K562 (cell line): ENCODE measurements at regions not wholly inside any gene's neighbourhood (a gene's known extent, or its start where the extent isn't known, plus 50 kb on each side); places are given as distances from the start of the nearest gene placed in this dataset.

ENCODE experiments used
- NCOA1 ChIP-seq: fragments of 450-650 bp; IDR thresholded peaks from 2 replicates; pipeline ENCODE4 v1.6.1; 2016; ENCODE audit warnings: low read depth
- POLR2AphosphoS5 ChIP-seq: IDR thresholded peaks from 2 replicates; pipeline ENCODE4 v1.6.1; 2011; ENCODE audit warnings: mild to moderate bottlenecking, low read depth, low read length, moderate library complexity; ENCODE audit not compliant: control insufficient read depth, insufficient read depth
- TF ChIP-seq, protein P1 (sequence below), 2 experiments: fragments of 450-650 bp; IDR thresholded peaks; 2 replicates each; pipeline ENCODE4 v1.6.1; 2016; ENCODE audit warnings: mild to moderate bottlenecking in 2 of 2, borderline replicate concordance in 1 of 2, low read depth in 1 of 2, moderate library complexity in 1 of 2
- TF ChIP-seq, protein P2 (sequence below): fragments of 250-450 bp; sonication (Bioruptor Pico); IDR thresholded peaks from 2 replicates; pipeline ENCODE4 v1.4.0; 2020; ENCODE audit warnings: mild to moderate bottlenecking, moderate library complexity

DNA sequence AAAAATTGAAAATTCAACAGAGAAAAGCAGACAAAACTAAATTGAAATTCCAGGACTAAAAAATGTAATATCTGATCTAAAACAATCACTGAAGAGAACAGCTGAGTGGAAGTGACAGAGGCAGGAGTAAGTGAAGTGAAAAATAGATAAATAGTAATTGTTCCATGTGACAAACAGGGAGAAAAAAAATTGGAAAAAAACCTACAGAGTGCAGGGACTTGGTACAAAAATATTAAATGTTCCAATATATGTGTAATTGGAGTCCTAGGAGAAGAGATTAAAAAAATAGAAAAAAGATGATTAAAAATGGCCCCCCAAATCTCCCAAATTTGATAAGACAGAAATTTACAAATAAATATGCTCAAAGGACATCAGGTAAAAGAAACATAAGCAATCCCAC is 63.4 kb upstream of the NAMPT start (continued):
- TF ChIP-seq, protein P1, sequence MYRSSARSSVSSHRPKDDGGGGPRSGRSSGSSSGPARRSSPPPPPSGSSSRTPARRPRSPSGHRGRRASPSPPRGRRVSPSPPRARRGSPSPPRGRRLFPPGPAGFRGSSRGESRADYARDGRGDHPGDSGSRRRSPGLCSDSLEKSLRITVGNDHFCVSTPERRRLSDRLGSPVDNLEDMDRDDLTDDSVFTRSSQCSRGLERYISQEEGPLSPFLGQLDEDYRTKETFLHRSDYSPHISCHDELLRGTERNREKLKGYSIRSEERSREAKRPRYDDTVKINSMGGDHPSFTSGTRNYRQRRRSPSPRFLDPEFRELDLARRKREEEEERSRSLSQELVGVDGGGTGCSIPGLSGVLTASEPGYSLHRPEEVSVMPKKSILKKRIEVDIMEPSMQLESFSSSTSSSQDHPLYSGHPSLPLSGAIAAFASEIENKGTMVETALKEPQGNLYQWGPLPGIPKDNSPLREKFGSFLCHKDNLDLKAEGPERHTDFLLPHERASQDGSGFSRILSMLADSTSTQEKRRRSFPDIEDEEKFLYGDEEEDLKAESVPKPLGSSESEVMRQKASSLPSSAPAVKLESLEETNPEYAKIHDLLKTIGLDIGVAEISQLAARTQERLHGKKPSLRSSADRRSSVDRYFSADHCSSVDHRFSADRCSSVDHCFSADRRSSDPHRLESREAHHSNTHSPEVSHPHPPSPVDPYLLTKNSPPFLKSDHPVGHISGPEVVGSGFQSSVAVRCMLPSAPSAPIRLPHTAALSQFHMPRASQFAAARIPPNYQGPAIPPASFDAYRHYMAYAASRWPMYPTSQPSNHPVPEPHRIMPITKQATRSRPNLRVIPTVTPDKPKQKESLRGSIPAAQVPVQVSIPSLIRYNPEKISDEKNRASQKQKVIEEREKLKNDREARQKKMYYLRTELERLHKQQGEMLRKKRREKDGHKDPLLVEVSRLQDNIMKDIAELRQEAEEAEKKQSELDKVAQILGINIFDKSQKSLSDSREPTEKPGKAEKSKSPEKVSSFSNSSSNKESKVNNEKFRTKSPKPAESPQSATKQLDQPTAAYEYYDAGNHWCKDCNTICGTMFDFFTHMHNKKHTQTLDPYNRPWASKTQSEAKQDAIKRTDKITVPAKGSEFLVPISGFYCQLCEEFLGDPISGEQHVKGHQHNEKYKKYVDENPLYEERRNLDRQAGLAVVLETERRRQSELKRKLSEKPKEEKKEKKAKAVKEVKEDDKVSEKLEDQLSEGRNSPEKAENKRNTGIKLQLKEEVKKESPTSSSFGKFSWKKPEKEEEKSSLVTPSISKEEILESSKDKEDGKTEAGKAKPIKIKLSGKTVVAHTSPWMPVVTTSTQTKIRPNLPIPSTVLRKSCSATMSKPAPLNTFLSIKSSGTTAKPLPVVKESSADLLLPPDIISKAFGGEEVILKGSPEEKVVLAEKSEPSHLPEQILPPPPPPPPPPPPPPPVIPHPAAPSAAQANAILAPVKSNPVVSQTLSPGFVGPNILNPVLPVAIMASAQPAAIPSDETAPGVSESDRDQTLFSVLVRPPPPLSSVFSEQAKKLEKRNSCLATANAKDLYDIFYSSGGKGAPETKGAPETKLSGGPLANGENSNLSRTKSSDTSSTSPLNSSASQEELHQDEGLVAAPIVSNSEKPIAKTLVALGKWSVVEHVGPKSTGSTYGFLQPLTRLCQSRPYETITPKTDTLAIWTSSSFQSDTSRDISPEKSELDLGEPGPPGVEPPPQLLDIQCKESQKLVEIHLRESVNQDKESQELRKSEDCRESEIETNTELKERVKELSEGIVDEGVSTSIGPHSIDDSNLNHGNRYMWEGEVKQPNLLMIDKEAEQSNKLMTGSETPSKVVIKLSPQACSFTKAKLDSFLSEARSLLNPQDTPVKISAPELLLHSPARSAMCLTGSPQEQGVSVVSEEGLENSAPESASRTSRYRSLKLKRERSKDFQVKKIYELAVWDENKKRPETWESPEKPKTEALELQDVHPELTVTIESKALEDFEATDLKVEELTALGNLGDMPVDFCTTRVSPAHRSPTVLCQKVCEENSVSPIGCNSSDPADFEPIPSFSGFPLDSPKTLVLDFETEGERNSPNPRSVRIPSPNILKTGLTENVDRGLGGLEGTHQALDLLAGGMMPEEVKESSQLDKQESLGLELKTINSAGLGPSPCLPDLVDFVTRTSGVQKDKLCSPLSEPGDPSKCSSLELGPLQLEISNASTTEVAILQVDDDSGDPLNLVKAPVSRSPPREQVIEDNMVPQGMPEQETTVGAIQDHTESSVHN (IDR thresholded peaks at IDR 0.05; ENCODE audit: borderline replicate concordance in 1 of 2, low read depth in 1 of 2), result 0 out of 4 replicates have a peak, but pooled peaks of 1 of the 2 experiments have one; percentile 35
- TF ChIP-seq, protein P2, sequence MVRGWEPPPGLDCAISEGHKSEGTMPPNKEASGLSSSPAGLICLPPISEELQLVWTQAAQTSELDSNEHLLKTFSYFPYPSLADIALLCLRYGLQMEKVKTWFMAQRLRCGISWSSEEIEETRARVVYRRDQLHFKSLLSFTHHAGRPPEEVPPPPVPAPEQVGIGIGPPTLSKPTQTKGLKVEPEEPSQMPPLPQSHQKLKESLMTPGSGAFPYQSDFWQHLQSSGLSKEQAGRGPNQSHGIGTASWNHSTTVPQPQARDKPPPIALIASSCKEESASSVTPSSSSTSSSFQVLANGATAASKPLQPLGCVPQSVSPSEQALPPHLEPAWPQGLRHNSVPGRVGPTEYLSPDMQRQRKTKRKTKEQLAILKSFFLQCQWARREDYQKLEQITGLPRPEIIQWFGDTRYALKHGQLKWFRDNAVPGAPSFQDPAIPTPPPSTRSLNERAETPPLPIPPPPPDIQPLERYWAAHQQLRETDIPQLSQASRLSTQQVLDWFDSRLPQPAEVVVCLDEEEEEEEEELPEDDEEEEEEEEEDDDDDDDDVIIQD (CRISPR knock-in tag), result no peak
- TF ChIP-seq POLR2AphosphoS5 (no peak), NCOA1 (no peak)
